Stimulated activated CD8-positive, alpha-beta memory T cell treated with anti-CD3 and anti-CD28 coated beads, Interleukin-2, amount 100 ng/mL, for 1 hour (primary cell): ENCODE measurements at regions not wholly inside any gene's neighbourhood (a gene's known extent, or its start where the extent isn't known, plus 50 kb on each side); places are given as distances from the start of the nearest gene placed in this dataset.
"Not testable (repeated sequence)": the region's sequence is repeated elsewhere in the genome, so short reads cannot be mapped to it uniquely, and the experiment has no call there.

Source experiments
- DNase-seq, 2 donors: peaks; one replicate each; pipeline ENCODE4 v3.0.0-alpha.2; 2020; ENCODE audit warnings: low read depth in 2 of 2

- DNase-seq: no peak
These were observed 463.8 kb upstream of the SLC8A1 start for GRCh38 chr2:40915651-40916050.

GRCh38 chr2:40935349-40935748 is 483.5 kb upstream of the SLC8A1 start:
- no peak for DNase-seq

- DNase-seq: no peak
These were observed 485.4 kb upstream of the SLC8A1 start for GRCh38 chr2:40937284-40937683.

GRCh38 chr2:40953341-40953740 is 501.5 kb upstream of the SLC8A1 start:
- no peak for DNase-seq

- DNase-seq: no peak
These were observed 503.2 kb upstream of the SLC8A1 start for GRCh38 chr2:40955042-40955441.

GRCh38 chr2:40955635-40956034 is 503.7 kb upstream of the SLC8A1 start:
- DNase-seq: no peak

- no peak for DNase-seq
These were observed 505.6 kb upstream of the SLC8A1 start for GRCh38 chr2:40957508-40957907.

GRCh38 chr2:40962026-40962425 is 510.1 kb upstream of the SLC8A1 start:
- no peak for DNase-seq

- no peak for DNase-seq
These were observed 512.8 kb upstream of the SLC8A1 start for GRCh38 chr2:40964509-40965250.

- no peak for DNase-seq
These were observed 515.6 kb upstream of the SLC8A1 start for GRCh38 chr2:40967451-40967850.

- DNase-seq: no peak
These were observed 523.3 kb upstream of the SLC8A1 start for GRCh38 chr2:40975151-40975550.

- DNase-seq: no peak
These were observed 545.5 kb upstream of the SLC8A1 start for GRCh38 chr2:40997362-40997761.

- no peak for DNase-seq
These were observed 548.5 kb upstream of the SLC8A1 start for GRCh38 chr2:41000374-41000773.

GRCh38 chr2:41000906-41001305 is 549.0 kb upstream of the SLC8A1 start:
- no peak for DNase-seq

GRCh38 chr2:41004700-41005099 is 552.8 kb upstream of the SLC8A1 start:
- DNase-seq: no peak

- no peak for DNase-seq
These were observed 568.5 kb upstream of the SLC8A1 start for GRCh38 chr2:41020358-41020757.

GRCh38 chr2:41024816-41025215 is 572.9 kb upstream of the SLC8A1 start:
- DNase-seq: no peak

GRCh38 chr2:41026613-41027012 is 574.7 kb upstream of the SLC8A1 start:
- no peak for DNase-seq

- DNase-seq: no peak
These were observed 575.2 kb upstream of the SLC8A1 start for GRCh38 chr2:41027095-41027494.

- DNase-seq: no peak
These were observed 579.4 kb upstream of the SLC8A1 start for GRCh38 chr2:41031282-41031681.

- DNase-seq: no peak
These were observed 580.8 kb upstream of the SLC8A1 start for GRCh38 chr2:41032715-41033114.

GRCh38 chr2:41033127-41033526 is 581.2 kb upstream of the SLC8A1 start:
- DNase-seq: no peak

- no peak for DNase-seq
These were observed 586.5 kb upstream of the SLC8A1 start for GRCh38 chr2:41038408-41038807.

GRCh38 chr2:41039750-41040149 is 587.9 kb upstream of the SLC8A1 start:
- not testable (repeated sequence) for DNase-seq
